CD14-positive monocyte (primary cell): ENCODE measurements at regions not wholly inside any gene's neighbourhood (a gene's known extent, or its start where the extent isn't known, plus 50 kb on each side); places are given as distances from the start of the nearest gene placed in this dataset.
A peak's percentile ranks its signal among the peaks of the same experiment; 100 is the strongest.

ENCODE experiments used
- DNase-seq, 3 donors: peaks; one replicate each; pipeline ENCODE4 v3.0.0-alpha.2; 2011 to 2022
- H2AFZ ChIP-seq: 2 replicates; pipeline ENCODE4 v1.6.0; 2012; ENCODE audit warnings: mild to moderate bottlenecking, low read depth, low read length, inconsistent platforms; ENCODE audit not compliant: insufficient read depth, poor library complexity, severe bottlenecking
- H3K27ac ChIP-seq, 2 donors: 1 replicate in 1 of 2; 2 replicates in 1 of 2; pipeline ENCODE4 v1.5.1; 2012 to 2013; ENCODE audit warnings: low read length in 2 of 2, control low read depth in 1 of 2, inconsistent platforms in 1 of 2, low read depth in 1 of 2, mild to moderate bottlenecking in 1 of 2
- H3K27me3 ChIP-seq, 2 donors: one replicate each; pipeline versions ENCODE4 v1.6.0 to v1.6.1; 2011 to 2013; ENCODE audit warnings: low read length in 2 of 2; ENCODE audit not compliant: control insufficient read depth in 2 of 2, insufficient read depth in 2 of 2
- H3K36me3 ChIP-seq, 2 donors: replicated peaks in 1 of 2; 1 replicate in 1 of 2; 2 replicates in 1 of 2; pipeline versions ENCODE4 v1.5.1 to v1.6.1; 2012 to 2013; ENCODE audit warnings: low read length in 2 of 2, control low read depth in 1 of 2, inconsistent platforms in 1 of 2, mild to moderate bottlenecking in 1 of 2; ENCODE audit not compliant: insufficient read depth in 2 of 2, control insufficient read depth in 1 of 2
- H3K4me1 ChIP-seq, 2 donors: 1 replicate in 1 of 2; 2 replicates in 1 of 2; pipeline versions ENCODE4 v1.5.1 to v1.6.1; 2012 to 2013; ENCODE audit warnings: low read length in 2 of 2, control low read depth in 1 of 2, inconsistent platforms in 1 of 2, mild to moderate bottlenecking in 1 of 2, moderate library complexity in 1 of 2; ENCODE audit not compliant: insufficient read depth in 2 of 2, control insufficient read depth in 1 of 2
- H3K4me2 ChIP-seq: replicated peaks from 2 replicates; pipeline ENCODE3; 2012; ENCODE audit warnings: low read length, moderate library complexity, mild to moderate bottlenecking; ENCODE audit not compliant: poor library complexity, severe bottlenecking; ENCODE audit errors: extremely low read depth
- H3K4me3 ChIP-seq, 3 experiments: fragments of 200-600 bp in 1 of 3; sonication (generic) in 1 of 3; replicated peaks in 1 of 3; 1 replicate in 2 of 3; 2 replicates in 1 of 3; pipeline ENCODE4 v1.5.1; 2011 to 2013; ENCODE audit warnings: low read length in 3 of 3, mild to moderate bottlenecking in 3 of 3, control low read depth in 2 of 3, low read depth in 2 of 3, inconsistent platforms in 1 of 3, moderate library complexity in 1 of 3
- H3K79me2 ChIP-seq: 2 replicates; pipeline ENCODE4 v1.6.0; 2012; ENCODE audit warnings: mild to moderate bottlenecking, control low read depth, inconsistent platforms, low read length, moderate library complexity; ENCODE audit not compliant: insufficient read depth
- H3K9ac ChIP-seq: 2 replicates; pipeline ENCODE4 v1.6.0; 2017; ENCODE audit warnings: low read length, mild to moderate bottlenecking; ENCODE audit not compliant: insufficient read depth, poor library complexity, severe bottlenecking
- H3K9me3 ChIP-seq, 2 donors: replicated peaks in 1 of 2; 1 replicate in 1 of 2; 2 replicates in 1 of 2; pipeline versions ENCODE4 v1.5.1 to v1.6.1; 2012 to 2013; ENCODE audit warnings: low read length in 2 of 2, control low read depth in 1 of 2; ENCODE audit not compliant: control insufficient read depth in 1 of 2, insufficient read depth in 1 of 2
- H4K20me1 ChIP-seq: 2 replicates; pipeline ENCODE4 v1.6.0; 2012; ENCODE audit warnings: mild to moderate bottlenecking, low read length, control low read depth, moderate library complexity; ENCODE audit not compliant: insufficient read depth
- H3K27ac Mint-ChIP-seq, 7 donors: one replicate each; pipeline ENCODE4 v1.8.0; 2020; ENCODE audit warnings: mild to moderate bottlenecking in 7 of 7, mixed read lengths in 7 of 7, moderate library complexity in 6 of 7, inconsistent platforms in 2 of 7
- H3K27me3 Mint-ChIP-seq, 3 donors: one replicate each; pipeline ENCODE4 v1.8.0; 2021 to 2022; ENCODE audit warnings: low read depth in 3 of 3, mild to moderate bottlenecking in 3 of 3, mixed read lengths in 3 of 3, moderate library complexity in 3 of 3, inconsistent platforms in 1 of 3
- H3K36me3 Mint-ChIP-seq, 2 donors: one replicate each; pipeline ENCODE4 v1.8.0; 2020; ENCODE audit warnings: mixed read lengths in 2 of 2, inconsistent platforms in 1 of 2, mild to moderate bottlenecking in 1 of 2
- H3K4me1 Mint-ChIP-seq: one replicate; pipeline ENCODE4 v1.8.0; 2020; ENCODE audit warnings: mild to moderate bottlenecking, mixed read lengths
- H3K4me3 Mint-ChIP-seq, 2 donors: one replicate each; pipeline ENCODE4 v1.8.0; 2020; ENCODE audit warnings: mild to moderate bottlenecking in 2 of 2, mixed read lengths in 2 of 2, moderate library complexity in 1 of 2
- H3K9me3 Mint-ChIP-seq, 7 donors: one replicate each; pipeline ENCODE4 v1.8.0; 2020 to 2022; ENCODE audit warnings: mixed read lengths in 7 of 7, mild to moderate bottlenecking in 6 of 7, moderate library complexity in 6 of 7, inconsistent platforms in 2 of 7
- WGBS: methylation state at CpG from one replicate; pipeline ENCODE4 v1.1.5; 2013; ENCODE audit warnings: missing lambda C conversion rate; ENCODE audit not compliant: insufficient coverage; 5-methylcytosine and 5-hydroxymethylcytosine counted together
- intact Hi-C, 2 donors: fragments of 100-400 bp; cut with micrococcal nuclease; formaldehyde crosslinking; loops; one replicate each; pipeline versions ENCODE4 v1.15.0 to v1.15.1; 2023
- TF ChIP-seq, protein P1 (sequence below): fragments of 200-600 bp; IDR thresholded peaks from one replicate; pipeline ENCODE4 v1.8.0; 2022; ENCODE audit warnings: antibody characterized with exemption, mild to moderate bottlenecking

DNA sequence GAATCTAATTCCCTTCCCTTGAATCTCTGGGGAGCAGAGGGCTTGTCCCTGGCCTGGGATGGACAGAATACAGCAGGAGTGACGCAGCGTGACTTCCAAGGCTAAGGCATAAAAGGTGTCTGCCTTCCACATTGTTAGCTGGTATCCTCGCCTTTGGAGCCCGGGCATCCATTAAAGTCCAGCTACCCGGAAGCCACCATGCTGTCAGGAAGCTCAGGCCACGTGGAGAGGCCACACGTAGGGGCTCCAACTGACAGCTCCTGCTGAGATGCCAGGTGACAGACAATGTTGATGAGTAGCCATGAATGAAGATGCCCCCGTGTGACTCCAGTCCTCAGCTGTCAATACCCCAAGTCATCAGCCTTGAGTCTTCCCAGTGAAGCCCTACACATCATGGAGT, 99.9 kb downstream of the OAT start:
- H3K27me3 Mint-ChIP-seq, result peaks cover 0 to 5% (median 1%) of the 10 kb centered on the region in 3 donors
- peaks cover 2 to 6% (median 6%) of the 10 kb centered on the region in 7 donors for H3K9me3 Mint-ChIP-seq
- Histone ChIP-seq H3K79me2 (no peaks in the 10 kb centered on the region), H3K27ac (no peak overlapping the region), H4K20me1 (no peaks in the 10 kb centered on the region), H3K36me3 (no peaks in the 10 kb centered on the region), H3K27me3 (no peaks in the 10 kb centered on the region), H3K4me1 (peaks cover 12 to 21% of the 10 kb centered on the region in 2 donors), H3K4me3 (no peak overlapping the region), H2AFZ (no peak overlapping the region), H3K9me3 (no peaks in the 10 kb centered on the region), H3K4me2 (no peak overlapping the region), H3K9ac (no peak overlapping the region)
- H3K27ac Mint-ChIP-seq, result peak overlapping the region in 1 of 7 donors; percentile 48
- TF ChIP-seq, protein P1, sequence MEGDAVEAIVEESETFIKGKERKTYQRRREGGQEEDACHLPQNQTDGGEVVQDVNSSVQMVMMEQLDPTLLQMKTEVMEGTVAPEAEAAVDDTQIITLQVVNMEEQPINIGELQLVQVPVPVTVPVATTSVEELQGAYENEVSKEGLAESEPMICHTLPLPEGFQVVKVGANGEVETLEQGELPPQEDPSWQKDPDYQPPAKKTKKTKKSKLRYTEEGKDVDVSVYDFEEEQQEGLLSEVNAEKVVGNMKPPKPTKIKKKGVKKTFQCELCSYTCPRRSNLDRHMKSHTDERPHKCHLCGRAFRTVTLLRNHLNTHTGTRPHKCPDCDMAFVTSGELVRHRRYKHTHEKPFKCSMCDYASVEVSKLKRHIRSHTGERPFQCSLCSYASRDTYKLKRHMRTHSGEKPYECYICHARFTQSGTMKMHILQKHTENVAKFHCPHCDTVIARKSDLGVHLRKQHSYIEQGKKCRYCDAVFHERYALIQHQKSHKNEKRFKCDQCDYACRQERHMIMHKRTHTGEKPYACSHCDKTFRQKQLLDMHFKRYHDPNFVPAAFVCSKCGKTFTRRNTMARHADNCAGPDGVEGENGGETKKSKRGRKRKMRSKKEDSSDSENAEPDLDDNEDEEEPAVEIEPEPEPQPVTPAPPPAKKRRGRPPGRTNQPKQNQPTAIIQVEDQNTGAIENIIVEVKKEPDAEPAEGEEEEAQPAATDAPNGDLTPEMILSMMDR, result no peak
- peaks cover 2% of the 10 kb centered on the region in 2 donors for H3K36me3 Mint-ChIP-seq
- DNase-seq, result no peak
- intact Hi-C loops, result no loop called here
- WGBS, result 94% methylated on average over 7 of the region's 8 CpGs
- peaks cover 26% of the 10 kb centered on the region for H3K4me1 Mint-ChIP-seq
- H3K4me3 Mint-ChIP-seq, result no peak overlapping the region

DNA sequence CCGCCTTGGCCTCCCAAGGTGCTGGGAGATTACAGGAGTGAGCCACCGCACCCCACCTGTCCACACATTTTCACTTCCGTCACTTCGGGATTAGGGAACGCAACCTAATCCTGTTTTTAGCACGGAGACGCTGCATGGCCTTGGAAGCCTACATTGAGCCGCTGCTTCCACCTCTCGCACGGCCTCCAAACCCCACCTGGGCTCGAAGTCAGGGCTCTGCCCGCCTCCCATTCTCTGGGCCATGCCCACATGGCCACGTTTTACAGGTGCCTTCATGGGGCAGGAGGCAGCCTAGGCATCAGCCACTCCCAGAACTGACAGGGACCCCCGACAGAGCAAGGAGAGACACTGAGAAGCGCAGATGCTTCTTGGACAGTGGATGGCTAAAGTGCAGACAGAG, 100.6 kb downstream of the OAT start:
- Histone ChIP-seq H3K4me2 (no peak overlapping the region), H4K20me1 (no peaks in the 10 kb centered on the region), H2AFZ (no peak overlapping the region), H3K36me3 (no peaks in the 10 kb centered on the region), H3K9ac (no peak overlapping the region), H3K79me2 (no peaks in the 10 kb centered on the region), H3K4me1 (peaks cover 6 to 14% of the 10 kb centered on the region in 2 donors), H3K4me3 (no peak overlapping the region), H3K27ac (no peak overlapping the region), H3K9me3 (no peaks in the 10 kb centered on the region), H3K27me3 (no peaks in the 10 kb centered on the region)
- Mint-ChIP-seq H3K4me1 (peaks cover 18% of the 10 kb centered on the region), H3K9me3 (peaks cover 2 to 7% (median 6%) of the 10 kb centered on the region in 7 donors), H3K27me3 (peaks cover 0 to 5% (median 1%) of the 10 kb centered on the region in 3 donors), H3K4me3 (no peak overlapping the region), H3K27ac (no peak overlapping the region), H3K36me3 (peaks cover 2% of the 10 kb centered on the region in 2 donors)
- DNase-seq, result no peak
- intact Hi-C loops, result no loop called here
- 93% methylated on average over 15 of the region's 15 CpGs for WGBS
- TF ChIP-seq, protein P1, result no peak
